ENCODE measurements at regions not wholly inside any gene's neighbourhood (a gene's known extent, or its start where the extent isn't known, plus 50 kb on each side); places are given as distances from the start of the nearest gene placed in this dataset.
"Not testable (repeated sequence)": the region's sequence is repeated elsewhere in the genome, so short reads cannot be mapped to it uniquely, and the experiment has no call there.

DNA sequence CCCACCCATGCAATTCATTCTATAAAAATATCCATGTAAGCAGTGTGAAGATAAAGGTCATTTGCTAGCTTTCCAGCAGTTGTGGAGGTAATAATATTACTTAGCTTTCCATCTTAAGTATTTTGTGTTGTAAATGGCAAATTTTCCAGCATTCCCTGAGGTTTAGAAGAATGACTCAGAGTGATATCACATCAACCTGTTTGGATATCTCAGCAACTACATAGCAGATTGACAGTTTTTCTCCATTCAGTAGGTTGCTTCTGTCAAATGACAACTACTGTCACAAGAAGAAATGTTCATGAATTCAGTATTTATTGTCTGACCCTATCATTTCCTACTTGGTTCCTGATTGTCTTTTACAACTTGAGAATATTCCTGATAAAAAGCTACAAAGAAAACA, 434.9 kb upstream of the GALNTL6 start:
- DNase-seq (ENCODE audit: low read depth in 4 of 4, low spot score in 2 of 4), result no peak

- no peak for DNase-seq (ENCODE audit: low read depth in 4 of 4, low spot score in 2 of 4)
These were observed 436.5 kb upstream of the GALNTL6 start for GRCh38 chr4:171376724-171377123.

DNA sequence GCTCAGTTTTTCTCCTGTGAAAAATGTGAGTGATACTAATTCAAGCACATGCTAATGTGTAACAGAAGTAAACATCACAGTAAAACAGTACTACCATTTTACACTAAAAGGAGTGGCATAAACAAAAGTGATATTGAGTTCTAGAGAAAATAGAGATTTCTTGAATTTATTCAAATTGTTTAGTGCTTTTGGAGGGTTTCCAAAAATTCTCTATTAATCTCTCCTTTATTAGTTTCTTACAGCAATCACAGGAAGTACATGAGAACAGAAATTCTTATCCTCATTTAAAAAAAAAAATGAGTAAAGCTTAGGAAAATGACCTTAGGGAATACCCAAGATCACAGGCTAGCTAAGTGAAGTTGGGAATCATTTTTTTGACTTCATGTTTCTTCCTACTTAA, 459.7 kb upstream of the GALNTL6 start:
- no peak for DNase-seq (ENCODE audit: low read depth in 4 of 4, low spot score in 2 of 4)

- DNase-seq (ENCODE audit: low read depth in 4 of 4, low spot score in 2 of 4), result no peak
These were observed 465.1 kb upstream of the GALNTL6 start for GRCh38 chr4:171348090-171348489.

DNA sequence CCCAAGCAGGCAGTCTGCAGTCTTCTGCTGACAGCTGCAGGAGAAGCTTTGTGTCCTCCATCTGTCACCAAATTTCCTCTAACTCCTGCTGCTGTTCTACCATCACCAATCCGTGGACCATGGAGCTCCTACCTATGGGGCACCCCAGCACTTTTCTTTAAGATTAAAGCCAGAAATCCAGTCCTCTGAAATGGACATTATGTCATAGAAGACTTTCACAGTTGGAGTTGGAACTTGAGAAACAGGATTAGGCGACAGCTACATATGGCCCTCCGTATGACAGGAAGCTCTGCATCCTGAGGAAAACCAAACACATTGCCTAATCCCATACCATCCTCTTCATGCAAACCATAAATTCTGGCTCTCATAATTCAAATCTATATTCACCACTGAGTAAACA, 470.6 kb upstream of the GALNTL6 start:
- no peak for DNase-seq (ENCODE audit: low read depth in 4 of 4, low spot score in 2 of 4)

- DNase-seq (ENCODE audit: low read depth in 4 of 4, low spot score in 2 of 4), result no peak
These were observed 472.9 kb upstream of the GALNTL6 start for GRCh38 chr4:171340258-171340657.

DNA sequence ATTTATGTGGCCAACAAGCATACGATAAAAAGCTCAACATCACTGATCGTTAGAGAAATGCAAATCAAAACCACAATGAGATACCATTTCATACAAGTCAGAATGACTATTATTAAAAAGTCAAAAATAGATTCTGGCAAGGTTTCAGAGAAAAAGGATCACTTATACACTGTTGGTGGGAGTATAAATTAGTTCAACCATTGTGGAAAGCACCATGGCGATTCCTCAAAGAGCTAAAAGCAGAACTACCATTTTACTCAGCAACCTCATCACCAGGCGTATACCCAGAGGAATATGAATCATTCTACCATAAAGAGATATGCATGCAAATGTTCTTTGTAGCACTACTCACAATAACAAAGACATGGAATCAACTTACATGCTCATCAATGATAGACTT, 478.7 kb upstream of the GALNTL6 start:
- DNase-seq (ENCODE audit: low read depth in 4 of 4, low spot score in 2 of 4), result no peak

- DNase-seq (ENCODE audit: low read depth in 4 of 4, low spot score in 2 of 4), result no peak
These were observed 504.5 kb upstream of the GALNTL6 start for GRCh38 chr4:171308661-171309060.

GRCh38 chr4:171298048-171298718, 515.0 kb upstream of the GALNTL6 start:
- not testable (repeated sequence) for DNase-seq (ENCODE audit: low read depth in 4 of 4, low spot score in 2 of 4)

DNA sequence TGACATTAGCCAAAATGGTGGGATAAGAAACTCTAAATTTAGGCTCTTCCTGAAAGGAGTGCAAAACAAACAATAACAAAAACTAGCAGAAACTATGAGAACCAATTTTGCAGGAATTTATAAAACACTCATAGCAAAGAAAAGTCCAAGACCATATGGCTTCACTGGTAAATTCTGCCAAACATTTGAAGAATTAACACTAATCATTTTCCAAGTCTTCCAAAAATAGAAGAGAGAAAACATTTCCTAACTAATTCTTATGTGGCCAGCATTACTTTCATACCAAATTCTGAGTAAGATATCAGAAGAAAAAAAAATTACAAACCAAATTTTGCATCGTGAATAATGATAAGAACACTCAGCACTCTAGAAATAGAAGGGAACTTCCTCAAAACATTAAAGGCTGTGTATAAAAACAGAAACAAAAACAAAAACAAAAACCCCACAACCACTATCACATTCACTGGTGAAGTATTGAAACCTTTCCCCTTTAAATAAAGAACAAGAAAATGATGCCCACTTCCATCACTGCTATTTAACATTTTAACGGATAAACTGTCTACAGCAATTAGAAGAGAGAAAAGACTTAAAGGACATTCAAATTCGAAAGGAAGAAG, 524.3 kb upstream of the GALNTL6 start:
- no peak for DNase-seq (ENCODE audit: low read depth in 4 of 4, low spot score in 2 of 4)

GRCh38 chr4:171281359-171281758, 531.8 kb upstream of the GALNTL6 start:
- DNase-seq (ENCODE audit: low read depth in 4 of 4, low spot score in 2 of 4), result no peak

- no peak for DNase-seq (ENCODE audit: low read depth in 4 of 4, low spot score in 2 of 4)
These were observed 534.1 kb upstream of the GALNTL6 start for GRCh38 chr4:171279131-171279530.

GRCh38 chr4:171266671-171267070, 546.5 kb upstream of the GALNTL6 start:
- no peak for DNase-seq (ENCODE audit: low read depth in 4 of 4, low spot score in 2 of 4)

DNA sequence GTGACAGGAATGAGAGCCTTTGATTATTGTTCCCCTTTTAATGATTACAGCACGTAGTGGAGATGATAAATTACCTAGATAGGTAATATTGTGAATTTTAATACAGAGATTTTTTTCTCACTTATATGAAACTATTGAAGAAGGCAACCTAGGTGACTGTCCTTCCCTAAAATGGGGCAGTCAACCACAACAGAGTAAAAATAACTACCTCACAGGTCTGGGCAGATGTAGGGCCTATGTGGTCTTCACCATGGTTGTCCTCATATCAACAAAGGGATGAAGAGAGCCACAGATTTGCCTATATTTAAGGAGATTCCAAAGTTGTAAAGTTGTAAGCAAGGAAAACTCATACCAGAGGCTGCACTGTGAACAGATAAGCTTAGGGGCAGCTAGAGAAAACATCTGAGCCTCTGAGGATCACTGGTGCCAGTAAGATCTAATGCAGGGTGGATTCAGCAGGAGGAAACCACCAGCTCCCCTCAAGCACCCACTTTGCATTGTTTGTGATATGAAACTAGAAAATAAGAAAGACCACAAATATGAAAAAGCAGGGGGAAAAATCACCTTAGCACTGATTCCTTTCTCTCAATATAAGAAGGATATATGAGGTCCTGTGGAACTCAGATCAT, 547.9 kb upstream of the GALNTL6 start:
- no peak for DNase-seq (ENCODE audit: low read depth in 4 of 4, low spot score in 2 of 4)

DNA sequence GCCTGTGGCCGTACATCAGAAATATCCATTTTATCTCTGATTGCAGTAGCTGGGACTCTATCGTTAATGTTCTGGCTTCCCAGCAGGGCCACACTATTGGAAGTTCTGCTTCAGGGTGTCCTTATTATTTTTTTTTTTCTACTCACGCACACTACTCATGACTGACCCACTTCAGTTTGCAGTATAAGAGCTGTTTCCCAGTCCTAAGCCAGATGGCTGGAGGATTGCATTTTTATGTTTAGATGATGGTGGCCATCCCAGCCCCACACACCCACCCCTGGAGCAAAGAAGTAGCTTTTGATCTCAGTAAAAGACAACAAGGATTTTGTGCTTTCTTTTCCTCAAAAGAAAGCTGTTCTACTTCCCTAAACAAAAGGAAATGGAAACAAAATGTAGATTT, 557.0 kb upstream of the GALNTL6 start:
- no peak for DNase-seq (ENCODE audit: low read depth in 4 of 4, low spot score in 2 of 4)

DNA sequence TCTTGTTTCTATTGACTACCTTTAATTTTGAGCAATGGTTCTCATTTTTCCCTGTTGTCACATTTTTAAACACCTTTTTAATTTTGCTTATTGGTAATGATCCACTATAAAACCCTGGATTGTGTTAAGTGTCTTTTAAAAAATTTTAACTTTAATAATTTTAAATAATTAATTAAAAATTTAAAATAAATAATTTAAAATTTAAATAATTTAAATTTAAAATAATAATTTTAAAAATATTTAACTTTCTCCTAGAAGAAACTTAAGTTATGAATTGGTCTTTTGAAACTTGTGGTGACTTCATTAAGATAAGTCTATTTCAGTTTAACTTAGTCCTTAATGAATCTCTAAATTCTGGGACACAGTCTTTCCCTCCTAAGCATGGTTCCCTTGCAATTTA, 566.3 kb upstream of the GALNTL6 start:
- no peak for DNase-seq (ENCODE audit: low read depth in 4 of 4, low spot score in 2 of 4)

DNA sequence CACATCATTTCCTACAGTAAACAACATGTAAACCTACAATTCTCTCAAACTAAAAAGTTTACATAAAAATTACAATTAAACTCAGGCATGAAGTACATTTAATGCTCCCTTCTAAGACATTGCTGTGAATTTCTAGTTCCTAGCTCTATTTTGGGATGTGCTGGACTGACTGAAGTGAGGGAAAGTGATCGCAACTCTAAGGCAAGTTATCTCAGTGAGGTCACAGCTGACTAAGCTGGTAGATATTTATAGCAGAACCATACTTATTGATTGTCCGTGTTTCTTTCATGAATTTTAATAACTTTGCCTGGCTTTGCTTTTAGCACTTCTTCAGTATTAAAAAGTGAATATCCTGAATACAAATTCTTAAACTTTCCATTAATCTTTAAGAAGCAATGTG, 570.4 kb upstream of the GALNTL6 start:
- no peak for DNase-seq (ENCODE audit: low read depth in 4 of 4, low spot score in 2 of 4)

DNA sequence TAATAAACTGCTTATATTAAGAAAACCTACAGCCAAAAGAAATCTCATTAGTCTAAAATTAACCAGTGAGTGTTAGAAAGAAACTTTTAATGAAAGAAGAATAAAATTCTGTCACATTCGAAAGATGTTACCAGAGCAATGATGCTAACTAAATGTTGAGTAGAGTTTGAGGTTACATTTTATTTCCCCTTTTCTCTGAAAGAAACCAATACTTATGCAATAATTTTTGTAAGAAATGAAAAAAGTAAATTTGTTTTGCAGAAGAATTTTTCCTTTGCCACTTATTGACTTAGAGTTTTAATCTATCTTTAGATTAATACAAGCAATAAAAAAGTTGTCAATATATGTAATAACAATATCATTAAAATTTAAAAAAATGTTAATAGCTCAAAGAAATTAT, 574.0 kb upstream of the GALNTL6 start:
- DNase-seq (ENCODE audit: low read depth in 4 of 4, low spot score in 2 of 4), result no peak

- no peak for DNase-seq (ENCODE audit: low read depth in 4 of 4, low spot score in 2 of 4)
These were observed 577.7 kb upstream of the GALNTL6 start for GRCh38 chr4:171235521-171235920.

DNA sequence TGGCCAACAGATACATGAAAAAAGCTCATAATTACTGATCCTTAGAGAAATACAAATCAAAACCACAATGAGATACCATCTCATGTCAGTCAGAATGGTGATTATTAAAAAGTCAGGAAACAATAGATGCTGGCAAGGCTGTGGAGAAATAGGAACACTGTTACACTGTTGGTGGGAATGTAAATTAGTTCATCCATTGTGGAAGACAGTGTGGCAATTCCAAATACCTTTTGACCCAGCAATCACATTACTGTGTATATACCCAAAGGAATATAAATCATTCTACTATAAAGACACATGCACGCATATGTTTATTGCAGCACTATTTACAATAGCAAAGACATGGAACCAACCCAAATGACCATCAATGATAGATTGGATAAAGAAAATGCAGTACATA, 583.9 kb upstream of the GALNTL6 start:
- not testable (repeated sequence) for DNase-seq (ENCODE audit: low read depth in 4 of 4, low spot score in 2 of 4)

GRCh38 chr4:171221181-171221580, 592.0 kb upstream of the GALNTL6 start:
- DNase-seq (ENCODE audit: low read depth in 4 of 4, low spot score in 2 of 4), result no peak

DNA sequence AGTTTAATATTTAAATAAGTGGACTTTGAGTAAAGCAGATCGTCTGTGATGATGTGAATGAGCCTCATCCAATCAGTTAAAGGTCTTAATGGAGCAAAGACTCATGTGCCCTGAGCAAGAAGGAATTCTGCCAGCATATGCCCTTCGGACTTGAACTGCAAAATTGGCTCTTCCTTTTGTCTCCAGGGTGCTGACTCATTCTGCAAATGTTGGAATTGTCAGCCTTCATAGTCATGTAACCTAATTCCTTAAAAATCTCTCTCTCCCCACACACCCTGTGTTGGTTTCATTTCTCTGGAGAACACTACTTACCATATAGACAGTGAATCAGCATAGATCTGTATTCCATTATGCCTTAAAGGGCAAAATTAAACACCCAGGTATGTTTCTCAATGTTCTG, 609.8 kb upstream of the GALNTL6 start:
- DNase-seq (ENCODE audit: low read depth in 4 of 4, low spot score in 2 of 4), result no peak

All from left renal cortex interstitium (tissue), 4 donors.